Stimulated activated CD4-positive, alpha-beta T cell treated with anti-CD3 and anti-CD28 coated beads, Interleukin-2, amount 100 ng/mL, for 48 hours (primary cell): ENCODE measurements at regions not wholly inside any gene's neighbourhood (a gene's known extent, or its start where the extent isn't known, plus 50 kb on each side); places are given as distances from the start of the nearest gene placed in this dataset.
"Not testable (repeated sequence)": the region's sequence is repeated elsewhere in the genome, so short reads cannot be mapped to it uniquely, and the experiment has no call there.

Experiments used
- DNase-seq, 2 donors: peaks; one replicate each; pipeline ENCODE4 v3.0.0-alpha.2; 2020

GRCh38 chr18:11454040-11454439 lies 155.4 kb upstream of the SLC35G4 start:
- no peak for DNase-seq

- DNase-seq: not testable (repeated sequence)
Measured at GRCh38 chr18:11444169-11444568, 165.2 kb upstream of the SLC35G4 start.

- DNase-seq: no peak
Measured at GRCh38 chr18:11437046-11437445, 172.3 kb upstream of the SLC35G4 start.

GRCh38 chr18:11432360-11432811 lies 177.0 kb upstream of the SLC35G4 start:
- DNase-seq: no peak

GRCh38 chr18:11429876-11430275 lies 179.5 kb upstream of the SLC35G4 start:
- DNase-seq: no peak

- DNase-seq: no peak
Measured at GRCh38 chr18:11425211-11425610, 184.2 kb upstream of the SLC35G4 start.

GRCh38 chr18:11419338-11419737 lies 190.1 kb upstream of the SLC35G4 start:
- no peak for DNase-seq

- no peak for DNase-seq
Measured at GRCh38 chr18:11412811-11413210, 196.6 kb upstream of the SLC35G4 start.

- DNase-seq: no peak
Measured at GRCh38 chr18:11411048-11411447, 198.3 kb upstream of the SLC35G4 start.

- no peak for DNase-seq
Measured at GRCh38 chr18:11408555-11409065, 200.8 kb upstream of the SLC35G4 start.

GRCh38 chr18:11407940-11408339 lies 201.5 kb upstream of the SLC35G4 start:
- DNase-seq: no peak

GRCh38 chr18:11405804-11406203 lies 203.6 kb upstream of the SLC35G4 start:
- DNase-seq: no peak

GRCh38 chr18:11400703-11401102 lies 208.7 kb upstream of the SLC35G4 start:
- DNase-seq: no peak

GRCh38 chr18:11398625-11399024 lies 210.8 kb upstream of the SLC35G4 start:
- DNase-seq: no peak

GRCh38 chr18:11392980-11393885 lies 216.2 kb upstream of the SLC35G4 start:
- no peak for DNase-seq

GRCh38 chr18:11392292-11392691 lies 217.1 kb upstream of the SLC35G4 start:
- no peak for DNase-seq

- DNase-seq: no peak
Measured at GRCh38 chr18:11391661-11392060, 217.7 kb upstream of the SLC35G4 start.

GRCh38 chr18:11388755-11389680 lies 220.4 kb upstream of the SLC35G4 start:
- no peak for DNase-seq

GRCh38 chr18:11387880-11388279 lies 221.5 kb upstream of the SLC35G4 start:
- no peak for DNase-seq

- no peak for DNase-seq
Measured at GRCh38 chr18:11383381-11383780, 226.0 kb upstream of the SLC35G4 start.

GRCh38 chr18:11380968-11381367 lies 228.4 kb upstream of the SLC35G4 start:
- DNase-seq: no peak

GRCh38 chr18:11379660-11380059 lies 229.7 kb upstream of the SLC35G4 start:
- DNase-seq: no peak
